ENCODE measurements at regions not wholly inside any gene's neighbourhood (a gene's known extent, or its start where the extent isn't known, plus 50 kb on each side); places are given as distances from the start of the nearest gene placed in this dataset.

DNA sequence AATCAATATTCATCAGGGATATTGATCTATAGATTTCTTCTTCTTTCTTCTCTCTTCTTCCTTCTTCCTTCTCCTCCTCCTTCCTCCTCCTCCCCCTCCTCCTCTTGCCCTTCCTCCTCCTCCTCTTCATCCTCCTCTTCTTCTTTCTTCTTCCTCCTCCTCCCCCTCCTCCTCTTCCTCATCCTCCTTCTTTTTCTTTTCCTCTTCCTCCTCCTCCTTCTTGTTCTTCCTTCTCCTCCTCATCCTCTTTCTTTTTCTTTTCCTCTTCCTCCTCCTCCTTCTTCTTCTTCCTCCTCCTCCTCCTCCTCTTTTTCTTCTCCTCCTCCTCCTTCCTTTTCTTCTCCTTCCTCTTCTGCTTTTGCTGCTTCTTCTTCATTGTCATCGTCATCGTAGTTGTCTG, 52.4 kb upstream of the SERINC1 start:
- no peak for DNase-seq
- Histone ChIP-seq H3K9me3 (peaks cover 0 to 13% (median 8%) of the 10 kb centered on the region in 4 donors), H3K36me3 (no peaks in the 10 kb centered on the region), H3K4me1 (no peaks in the 10 kb centered on the region), H3K27me3 (no peaks in the 10 kb centered on the region), H3K4me3 (no peak overlapping the region), H3K27ac (no peak overlapping the region)
- WGBS, 5 donors: 29 to 70% (median 46%) methylated on average over 2 of the region's 2 CpGs
- no peak for TF ChIP-seq EP300 (IDR thresholded peaks at IDR 0.05)
- TF ChIP-seq POLR2AphosphoS5 (IDR thresholded peaks at IDR 0.05): no peak
- no peak for TF ChIP-seq POLR2A (IDR thresholded peaks at IDR 0.05)
- TF ChIP-seq, protein P1, sequence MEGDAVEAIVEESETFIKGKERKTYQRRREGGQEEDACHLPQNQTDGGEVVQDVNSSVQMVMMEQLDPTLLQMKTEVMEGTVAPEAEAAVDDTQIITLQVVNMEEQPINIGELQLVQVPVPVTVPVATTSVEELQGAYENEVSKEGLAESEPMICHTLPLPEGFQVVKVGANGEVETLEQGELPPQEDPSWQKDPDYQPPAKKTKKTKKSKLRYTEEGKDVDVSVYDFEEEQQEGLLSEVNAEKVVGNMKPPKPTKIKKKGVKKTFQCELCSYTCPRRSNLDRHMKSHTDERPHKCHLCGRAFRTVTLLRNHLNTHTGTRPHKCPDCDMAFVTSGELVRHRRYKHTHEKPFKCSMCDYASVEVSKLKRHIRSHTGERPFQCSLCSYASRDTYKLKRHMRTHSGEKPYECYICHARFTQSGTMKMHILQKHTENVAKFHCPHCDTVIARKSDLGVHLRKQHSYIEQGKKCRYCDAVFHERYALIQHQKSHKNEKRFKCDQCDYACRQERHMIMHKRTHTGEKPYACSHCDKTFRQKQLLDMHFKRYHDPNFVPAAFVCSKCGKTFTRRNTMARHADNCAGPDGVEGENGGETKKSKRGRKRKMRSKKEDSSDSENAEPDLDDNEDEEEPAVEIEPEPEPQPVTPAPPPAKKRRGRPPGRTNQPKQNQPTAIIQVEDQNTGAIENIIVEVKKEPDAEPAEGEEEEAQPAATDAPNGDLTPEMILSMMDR (IDR thresholded peaks at IDR 0.05): no peak
- intact Hi-C loops (cut with DNase I; ENCODE audit: low total_unique reads): no loop called here

DNA sequence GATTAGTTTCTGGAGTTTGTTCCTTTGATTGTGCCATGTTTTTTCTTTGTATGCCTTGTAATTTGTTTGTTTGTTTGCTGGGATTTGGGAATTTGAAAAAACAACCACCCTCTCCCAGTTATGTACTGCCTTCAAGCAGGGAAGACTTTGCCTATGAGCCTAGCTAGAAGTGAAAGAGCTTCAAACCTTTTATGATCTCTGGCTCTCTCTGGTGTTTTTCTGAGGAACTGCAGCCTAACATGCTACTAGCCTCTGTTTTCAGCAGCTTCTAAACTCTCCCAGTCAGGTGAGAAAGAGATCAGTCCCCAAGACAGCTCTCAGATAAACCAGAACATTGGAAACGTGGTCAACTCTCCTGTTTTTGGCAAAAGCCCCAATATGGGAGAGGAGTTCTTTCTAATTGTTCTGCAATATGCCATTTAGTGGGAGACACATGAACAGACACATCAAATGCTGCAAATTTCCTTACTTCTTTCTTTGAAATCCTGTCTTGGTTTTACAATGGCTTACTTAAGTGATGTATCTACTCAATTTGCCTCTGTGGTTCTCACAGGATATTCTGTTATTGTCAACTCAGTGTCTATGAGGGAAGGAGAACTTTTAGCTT, 58.9 kb upstream of the SERINC1 start:
- Histone ChIP-seq H3K27me3 (no peaks in the 10 kb centered on the region), H3K4me3 (no peak overlapping the region), H3K9me3 (peaks cover 0 to 13% (median 8%) of the 10 kb centered on the region in 4 donors), H3K27ac (no peak overlapping the region), H3K36me3 (no peaks in the 10 kb centered on the region), H3K4me1 (no peaks in the 10 kb centered on the region)
- intact Hi-C loops (cut with DNase I; ENCODE audit: low total_unique reads): no loop called here
- DNase-seq: peak; percentile 53 to 86
- WGBS, 5 donors: 0 to 2% (median 0%) methylated on average over 1 of the region's 1 CpG
- TF ChIP-seq EP300 (IDR thresholded peaks at IDR 0.05): no peak
- TF ChIP-seq, protein P1 (IDR thresholded peaks at IDR 0.05): peak in 5 of 7 experiments; percentile 76 to 93 (median 85)

DNA sequence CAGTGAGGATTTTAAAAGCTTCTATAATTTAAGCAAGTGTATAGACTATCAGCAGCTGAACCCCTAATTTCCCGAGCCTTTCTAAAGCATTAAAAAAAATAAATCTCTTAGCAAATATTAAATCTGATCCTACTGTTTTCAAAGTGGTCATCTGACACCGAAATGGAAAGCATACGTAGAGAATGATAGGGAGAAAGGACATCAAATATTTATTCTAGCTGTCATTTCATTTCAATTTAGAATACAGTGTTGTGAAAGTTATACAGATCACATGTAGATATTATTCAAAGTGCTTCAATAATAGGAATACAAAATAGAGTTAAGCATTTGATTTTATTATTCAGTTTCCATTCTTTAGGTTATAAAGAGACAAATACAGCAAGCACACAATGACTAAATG, 61.9 kb upstream of the PKIB start:
- DNase-seq: no peak
- no peak for TF ChIP-seq EP300 (IDR thresholded peaks at IDR 0.05)
- no peak for TF ChIP-seq POLR2AphosphoS5 (IDR thresholded peaks at IDR 0.05)
- TF ChIP-seq POLR2A (IDR thresholded peaks at IDR 0.05): no peak
- TF ChIP-seq, protein P1 (IDR thresholded peaks at IDR 0.05): no peak
- H3K27me3 ChIP-seq: no peaks in the 10 kb centered on the region
- WGBS, 5 donors: 25 to 47% (median 33%) methylated on average over 3 of the region's 3 CpGs
- no peaks in the 10 kb centered on the region for H3K9me3 ChIP-seq
- no peak overlapping the region for H3K4me3 ChIP-seq
- intact Hi-C loops (cut with DNase I; ENCODE audit: low total_unique reads): no loop called here
- no peaks in the 10 kb centered on the region for H3K36me3 ChIP-seq
- peak overlapping the region in 4 of 5 donors; percentile 11 to 47 (median 34) for H3K27ac ChIP-seq
- no peaks in the 10 kb centered on the region for H3K4me1 ChIP-seq

DNA sequence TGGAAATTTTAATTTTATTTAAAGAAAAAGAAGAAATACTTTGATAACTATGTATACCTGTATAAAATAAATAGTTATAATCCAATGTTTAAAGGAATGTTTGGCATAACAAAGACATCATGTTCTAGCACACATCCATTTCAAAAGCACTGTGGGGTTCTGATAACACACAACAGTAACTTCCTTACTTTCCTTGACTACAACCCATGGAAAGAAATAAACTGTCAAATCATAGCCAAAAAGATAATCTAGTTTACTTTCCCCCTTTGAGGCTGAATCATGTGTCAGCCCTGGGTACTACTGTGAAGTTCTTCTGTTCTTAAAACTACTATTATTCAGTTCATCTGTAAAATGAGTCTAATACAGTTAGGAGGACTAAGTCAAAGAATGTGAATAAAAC, 61.4 kb upstream of the PKIB start:
- Histone ChIP-seq H3K4me3 (no peak overlapping the region), H3K27me3 (no peaks in the 10 kb centered on the region), H3K9me3 (no peaks in the 10 kb centered on the region), H3K36me3 (no peaks in the 10 kb centered on the region), H3K4me1 (no peaks in the 10 kb centered on the region), H3K27ac (peak overlapping the region in 2 of 5 donors; percentile 2 to 27)
- intact Hi-C loops (cut with DNase I; ENCODE audit: low total_unique reads): no loop called here
- TF ChIP-seq POLR2A (IDR thresholded peaks at IDR 0.05) (no peak), POLR2AphosphoS5 (IDR thresholded peaks at IDR 0.05) (no peak), EP300 (IDR thresholded peaks at IDR 0.05) (no peak)
- TF ChIP-seq, protein P1 (IDR thresholded peaks at IDR 0.05): no peak
- no peak for DNase-seq
